H9 (cell line): ENCODE measurements at regions not wholly inside any gene's neighbourhood (a gene's known extent, or its start where the extent isn't known, plus 50 kb on each side); places are given as distances from the start of the nearest gene placed in this dataset.

Experiments used
- DNase-seq: peaks from one replicate; pipeline ENCODE4 v3.0.0-alpha.2; 2017
- H2AFZ ChIP-seq: one replicate; pipeline ENCODE4 v1.6.1; 2013; ENCODE audit warnings: mild to moderate bottlenecking, low read length, control low read depth, moderate library complexity
- H2AK5ac ChIP-seq: 2 replicates; pipeline ENCODE4 v1.6.1; 2013; ENCODE audit warnings: low read length, control low read depth, mixed read lengths; ENCODE audit not compliant: insufficient read length
- H2BK120ac ChIP-seq: one replicate; pipeline ENCODE4 v1.6.1; 2013; ENCODE audit warnings: low read depth, mild to moderate bottlenecking, low read length, control low read depth, inconsistent platforms; ENCODE audit not compliant: poor library complexity, severe bottlenecking
- H2BK12ac ChIP-seq: 2 replicates; pipeline ENCODE4 v1.6.1; 2013; ENCODE audit warnings: low read length, control low read depth, mixed read lengths, low read depth; ENCODE audit not compliant: insufficient read length
- H2BK15ac ChIP-seq: 2 replicates; pipeline ENCODE4 v1.6.1; 2013; ENCODE audit warnings: low read depth, low read length, control low read depth
- H2BK20ac ChIP-seq: one replicate; pipeline ENCODE4 v1.6.1; 2013; ENCODE audit warnings: low read depth, mild to moderate bottlenecking, low read length, control low read depth, inconsistent platforms; ENCODE audit not compliant: poor library complexity, severe bottlenecking
- H2BK5ac ChIP-seq: 2 replicates; pipeline ENCODE4 v1.6.1; 2013; ENCODE audit warnings: low read length, control low read depth, mixed read lengths; ENCODE audit not compliant: insufficient read length
- H3K14ac ChIP-seq: 2 replicates; pipeline ENCODE4 v1.6.1; 2013; ENCODE audit warnings: low read length, control low read depth; ENCODE audit not compliant: insufficient read depth
- H3K18ac ChIP-seq: 2 replicates; pipeline ENCODE4 v1.6.1; 2013; ENCODE audit warnings: low read depth, mild to moderate bottlenecking, mixed read lengths, low read length, control low read depth; ENCODE audit not compliant: insufficient read length
- H3K23ac ChIP-seq: 2 replicates; pipeline ENCODE4 v1.6.1; 2013; ENCODE audit warnings: low read length, control low read depth, mixed read lengths, low read depth; ENCODE audit not compliant: insufficient read length
- H3K23me2 ChIP-seq: 2 replicates; pipeline ENCODE4 v1.6.1; 2013; ENCODE audit warnings: low read depth, mild to moderate bottlenecking, mixed read lengths, low read length, control low read depth; ENCODE audit not compliant: insufficient read length, poor library complexity, severe bottlenecking
- H3K27ac ChIP-seq: 2 replicates; pipeline ENCODE4 v1.5.1; 2013; ENCODE audit warnings: low read length, control low read depth, mixed read lengths, low read depth; ENCODE audit not compliant: insufficient read length
- H3K27me3 ChIP-seq: 2 replicates; pipeline ENCODE4 v1.6.1; 2013; ENCODE audit warnings: low read length, control low read depth, inconsistent platforms; ENCODE audit not compliant: insufficient read depth
- H3K4ac ChIP-seq: 2 replicates; pipeline ENCODE4 v1.6.1; 2013; ENCODE audit warnings: low read depth, mild to moderate bottlenecking, control low read depth, inconsistent platforms, low read length, moderate library complexity
- H3K4me1 ChIP-seq: 2 replicates; pipeline ENCODE4 v1.6.1; 2013; ENCODE audit warnings: low read length, control low read depth, inconsistent platforms; ENCODE audit not compliant: insufficient read depth
- H3K4me2 ChIP-seq: 2 replicates; pipeline ENCODE4 v1.6.1; 2013; ENCODE audit warnings: low read length, control low read depth, mixed read lengths; ENCODE audit not compliant: insufficient read length, insufficient read depth
- H3K56ac ChIP-seq: 2 replicates; pipeline ENCODE4 v1.6.1; 2013; ENCODE audit warnings: low read depth, mild to moderate bottlenecking, mixed read lengths, low read length, control low read depth; ENCODE audit not compliant: insufficient read length
- H3K79me1 ChIP-seq: 2 replicates; pipeline ENCODE4 v1.6.1; 2013; ENCODE audit warnings: low read depth, mild to moderate bottlenecking, moderate library complexity, low read length, control low read depth, inconsistent platforms; ENCODE audit not compliant: insufficient read depth, poor library complexity, severe bottlenecking
- H3K79me2 ChIP-seq: 2 replicates; pipeline ENCODE4 v1.6.1; 2013; ENCODE audit warnings: low read length, control low read depth, inconsistent platforms; ENCODE audit not compliant: insufficient read depth
- H3K9ac ChIP-seq: 2 replicates; pipeline ENCODE4 v1.6.1; 2013; ENCODE audit warnings: low read length, control low read depth, mixed read lengths; ENCODE audit not compliant: insufficient read length; ENCODE audit errors: extremely low read depth
- H3K9me3 ChIP-seq: one replicate; pipeline ENCODE4 v1.6.1; 2013; ENCODE audit warnings: low read depth, low read length, inconsistent platforms; ENCODE audit not compliant: control insufficient read depth
- H3T11ph ChIP-seq: one replicate; pipeline ENCODE4 v1.6.1; 2013; ENCODE audit warnings: mild to moderate bottlenecking, low read length, control low read depth, inconsistent platforms
- H4K20me1 ChIP-seq: one replicate; pipeline ENCODE4 v1.6.1; 2013; ENCODE audit not compliant: control insufficient read depth, insufficient read length, insufficient read depth
- H4K5ac ChIP-seq: 2 replicates; pipeline ENCODE4 v1.6.1; 2013; ENCODE audit warnings: low read depth, mild to moderate bottlenecking, mixed read lengths, low read length, control low read depth; ENCODE audit not compliant: insufficient read length
- H4K8ac ChIP-seq: replicated peaks from 2 replicates; pipeline ENCODE4 v1.6.1; 2013; ENCODE audit warnings: low read length, control low read depth, mixed read lengths, low read depth; ENCODE audit not compliant: insufficient read length
- H4K91ac ChIP-seq: 2 replicates; pipeline ENCODE4 v1.6.1; 2013; ENCODE audit warnings: low read depth, mild to moderate bottlenecking, moderate library complexity, mixed read lengths, low read length, control low read depth; ENCODE audit not compliant: insufficient read length
- H3K27ac Mint-ChIP-seq, 3 experiments: 2 replicates in 2 of 3; 3 replicates in 1 of 3; pipeline ENCODE4 v1.8.0; 2020 to 2021; ENCODE audit warnings: mixed read lengths in 3 of 3, mild to moderate bottlenecking in 1 of 3, moderate library complexity in 1 of 3
- H3K27me3 Mint-ChIP-seq: 2 replicates; pipeline ENCODE4 v1.8.0; 2021; ENCODE audit warnings: low read depth, mild to moderate bottlenecking, moderate library complexity, mixed read lengths
- H3K36me3 Mint-ChIP-seq, 3 experiments: 2 replicates in 2 of 3; 3 replicates in 1 of 3; pipeline ENCODE4 v1.8.0; 2020 to 2021; ENCODE audit warnings: low read depth in 3 of 3, mixed read lengths in 3 of 3; ENCODE audit not compliant: insufficient read depth in 1 of 3
- H3K4me1 Mint-ChIP-seq, 2 experiments: 2 replicates each; pipeline ENCODE4 v1.8.0; 2020; ENCODE audit warnings: mixed read lengths in 2 of 2
- H3K4me3 Mint-ChIP-seq, 2 experiments: 2 replicates in 1 of 2; 3 replicates in 1 of 2; pipeline ENCODE4 v1.8.0; 2020 to 2021; ENCODE audit warnings: mild to moderate bottlenecking in 2 of 2, mixed read lengths in 2 of 2, moderate library complexity in 1 of 2
- H3K9me3 Mint-ChIP-seq, 2 experiments: 2 replicates in 1 of 2; 3 replicates in 1 of 2; pipeline ENCODE4 v1.8.0; 2020; ENCODE audit warnings: mild to moderate bottlenecking in 2 of 2, mixed read lengths in 2 of 2, moderate library complexity in 1 of 2
- CTCF ChIP-seq: fragments of 200-600 bp; sonication (generic); conservative IDR thresholded peaks from 3 replicates; pipeline ENCODE4 v1.8.0; 2021; ENCODE audit warnings: antibody characterized with exemption, mild to moderate bottlenecking
- WGBS: extraction: QIAGEN DNeasy Blood & Tissue Kit; methylation state at CpG from one replicate; pipeline ENCODE4 v1.1.7; 2013; ENCODE audit warnings: missing lambda C conversion rate, low lambda C conversion rate, mixed read lengths; ENCODE audit not compliant: insufficient read length; ENCODE audit errors: extremely low coverage; 5-methylcytosine and 5-hydroxymethylcytosine counted together

DNA sequence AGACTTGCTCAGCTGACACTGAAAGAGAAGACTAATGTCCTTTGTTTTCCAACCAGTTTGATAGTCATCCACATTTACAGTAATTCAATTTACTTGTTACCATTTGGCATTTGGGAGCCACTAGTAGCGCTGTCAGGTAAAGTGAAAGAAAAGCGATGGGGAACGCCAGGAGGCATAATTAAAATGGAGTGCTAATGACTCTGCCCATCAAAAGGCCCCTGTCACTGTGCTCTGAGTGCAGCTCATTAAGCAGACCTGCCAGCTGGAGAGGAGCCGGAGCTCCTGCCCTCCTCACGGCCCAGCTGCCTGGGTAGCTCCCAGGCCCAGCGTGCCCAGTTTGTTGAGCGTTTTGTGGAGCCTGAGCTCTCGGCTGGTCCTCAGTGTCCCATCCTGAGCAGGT lies 463.6 kb upstream of the CCDC196 start:
- no peak overlapping the region for H4K8ac ChIP-seq
- Mint-ChIP-seq H3K27me3 (no peaks in the 10 kb centered on the region; the same call in none of the 2 replicates), H3K4me1 (peaks cover 0 to 3% of the 10 kb centered on the region in 2 experiments; a peak in 2 of 4 replicates), H3K27ac (no peak overlapping the region), H3K9me3 (0 out of 5 replicates have a peak, but pooled peaks cover 0 to 1% of the 10 kb centered on the region in 2 experiments), H3K36me3 (peaks cover 0 to 3% (median 0%) of the 10 kb centered on the region in 3 experiments; a peak in 2 of 7 replicates), H3K4me3 (no peak overlapping the region)
- H3K9ac ChIP-seq: no peak overlapping the region
- no peaks in the 10 kb centered on the region for H3K23me2 ChIP-seq
- H2BK20ac ChIP-seq: no peak overlapping the region
- H3K23ac ChIP-seq: no peak overlapping the region
- H4K5ac ChIP-seq: no peak overlapping the region
- H3K79me2 ChIP-seq: no peaks in the 10 kb centered on the region
- H3K27me3 ChIP-seq: no peaks in the 10 kb centered on the region
- H3T11ph ChIP-seq: no peak overlapping the region
- no peak overlapping the region for H2BK15ac ChIP-seq
- no peaks in the 10 kb centered on the region for H4K20me1 ChIP-seq
- no peak overlapping the region; the same call in 1 of the 2 replicates for H3K14ac ChIP-seq
- no peak overlapping the region for H3K4me2 ChIP-seq
- no peaks in the 10 kb centered on the region for H3K9me3 ChIP-seq
- H4K91ac ChIP-seq: no peak overlapping the region
- H2AFZ ChIP-seq: no peak overlapping the region
- H3K79me1 ChIP-seq: no peaks in the 10 kb centered on the region
- H3K18ac ChIP-seq: no peak overlapping the region
- WGBS: no CpG with 5 or more reads among the region's 8 CpGs
- H2AK5ac ChIP-seq: no peak overlapping the region
- no peak overlapping the region for H3K27ac ChIP-seq
- H3K56ac ChIP-seq: no peak overlapping the region
- H3K4me1 ChIP-seq: no peaks in the 10 kb centered on the region
- no peak for TF ChIP-seq CTCF
- H3K4ac ChIP-seq: no peak overlapping the region
- H2BK120ac ChIP-seq: no peak overlapping the region
- no peak overlapping the region for H2BK5ac ChIP-seq
- no peak overlapping the region for H2BK12ac ChIP-seq
- DNase-seq: no peak
